Breast epithelium (tissue), 4 donors: ENCODE measurements at regions not wholly inside any gene's neighbourhood (a gene's known extent, or its start where the extent isn't known, plus 50 kb on each side); places are given as distances from the start of the nearest gene placed in this dataset.

ENCODE experiments used
- DNase-seq, 2 donors: peaks; one replicate each; pipeline ENCODE4 v3.0.0-alpha.2; 2019; ENCODE audit warnings: low spot score in 2 of 2
- H3K27ac ChIP-seq, 2 donors: fragments of 200-600 bp; sonication (generic) in 1 of 2; one replicate each; pipeline ENCODE4 v1.5.1; 2016 to 2019; ENCODE audit warnings: mild to moderate bottlenecking in 1 of 2
- H3K27me3 ChIP-seq, 2 donors: fragments of 200-600 bp; sonication (generic) in 1 of 2; one replicate each; pipeline versions ENCODE4 v1.5.1 to v1.6.0; 2017 to 2019; ENCODE audit warnings: control low read depth in 1 of 2, mild to moderate bottlenecking in 1 of 2
- H3K36me3 ChIP-seq: fragments of 200-600 bp; one replicate; pipeline ENCODE4 v1.5.1; 2019
- H3K4me1 ChIP-seq, 2 donors: fragments of 200-600 bp; sonication (generic); one replicate each; pipeline ENCODE4 v1.5.1; 2016 to 2019; ENCODE audit warnings: control low read depth in 1 of 2
- H3K4me3 ChIP-seq, 3 donors: fragments of 200-600 bp; sonication (generic); 1 replicate in 2 of 3; 2 replicates in 1 of 3; pipeline ENCODE4 v1.5.1; 2016 to 2019; ENCODE audit warnings: mild to moderate bottlenecking in 3 of 3, moderate library complexity in 2 of 3
- H3K9me3 ChIP-seq, 2 donors: fragments of 200-600 bp; sonication (generic) in 1 of 2; one replicate each; pipeline ENCODE4 v1.5.1; 2016 to 2019; ENCODE audit warnings: control low read depth in 1 of 2
- POLR2A ChIP-seq: fragments of 450-650 bp; IDR thresholded peaks from one replicate; pipeline ENCODE4 v1.6.1; 2016; ENCODE audit warnings: antibody characterized with exemption, mild to moderate bottlenecking, moderate library complexity
- POLR2AphosphoS5 ChIP-seq, 3 donors: sonication (generic); formaldehyde crosslinking; IDR thresholded peaks; one replicate each; pipeline ENCODE4 v1.6.1; 2017; ENCODE audit warnings: antibody characterized with exemption in 3 of 3
- intact Hi-C: fragments of 100-400 bp; cut with DNase I; formaldehyde crosslinking; loops from one replicate; pipeline ENCODE4 v1.15.1; 2023; ENCODE audit warnings: low total_unique reads
- TF ChIP-seq, protein P1 (sequence below), 3 donors: fragments of 450-650 bp; IDR thresholded peaks; one replicate each; pipeline ENCODE4 v1.5.1; 2016 to 2017; ENCODE audit warnings: antibody characterized with exemption in 3 of 3, mild to moderate bottlenecking in 3 of 3, moderate library complexity in 3 of 3

DNA sequence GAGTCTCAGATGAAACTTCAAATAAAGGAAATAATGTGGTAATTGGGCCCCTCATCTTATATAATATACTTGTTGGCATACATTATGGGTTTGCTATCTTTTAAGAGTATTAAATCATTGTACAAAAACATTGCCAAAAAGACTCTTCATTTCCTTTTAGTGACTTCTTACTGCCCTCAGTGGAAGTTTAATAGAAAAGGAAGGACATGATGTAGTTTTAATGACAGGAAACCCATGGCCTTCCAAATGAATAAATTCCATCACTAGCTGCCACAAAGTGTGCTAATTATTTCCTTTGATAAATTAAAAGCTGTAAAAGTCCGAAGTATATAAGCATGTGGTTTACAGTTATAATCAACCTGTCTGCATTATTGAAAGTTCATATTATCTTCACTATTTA, 350.9 kb upstream of the HAND2 start:
- H3K36me3 ChIP-seq: no peaks in the 10 kb centered on the region
- no peaks in the 10 kb centered on the region for H3K4me1 ChIP-seq
- intact Hi-C loops: no loop called here
- no peak overlapping the region for H3K27ac ChIP-seq
- no peak for DNase-seq
- no peak overlapping the region for H3K4me3 ChIP-seq
- no peaks in the 10 kb centered on the region for H3K9me3 ChIP-seq
- no peaks in the 10 kb centered on the region for H3K27me3 ChIP-seq
- TF ChIP-seq POLR2A (no peak), POLR2AphosphoS5 (IDR thresholded peaks at IDR 0.05) (no peak)
- TF ChIP-seq, protein P1, sequence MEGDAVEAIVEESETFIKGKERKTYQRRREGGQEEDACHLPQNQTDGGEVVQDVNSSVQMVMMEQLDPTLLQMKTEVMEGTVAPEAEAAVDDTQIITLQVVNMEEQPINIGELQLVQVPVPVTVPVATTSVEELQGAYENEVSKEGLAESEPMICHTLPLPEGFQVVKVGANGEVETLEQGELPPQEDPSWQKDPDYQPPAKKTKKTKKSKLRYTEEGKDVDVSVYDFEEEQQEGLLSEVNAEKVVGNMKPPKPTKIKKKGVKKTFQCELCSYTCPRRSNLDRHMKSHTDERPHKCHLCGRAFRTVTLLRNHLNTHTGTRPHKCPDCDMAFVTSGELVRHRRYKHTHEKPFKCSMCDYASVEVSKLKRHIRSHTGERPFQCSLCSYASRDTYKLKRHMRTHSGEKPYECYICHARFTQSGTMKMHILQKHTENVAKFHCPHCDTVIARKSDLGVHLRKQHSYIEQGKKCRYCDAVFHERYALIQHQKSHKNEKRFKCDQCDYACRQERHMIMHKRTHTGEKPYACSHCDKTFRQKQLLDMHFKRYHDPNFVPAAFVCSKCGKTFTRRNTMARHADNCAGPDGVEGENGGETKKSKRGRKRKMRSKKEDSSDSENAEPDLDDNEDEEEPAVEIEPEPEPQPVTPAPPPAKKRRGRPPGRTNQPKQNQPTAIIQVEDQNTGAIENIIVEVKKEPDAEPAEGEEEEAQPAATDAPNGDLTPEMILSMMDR (IDR thresholded peaks at IDR 0.05): no peak

- intact Hi-C loops: no loop called here
- Histone ChIP-seq H3K36me3 (no peaks in the 10 kb centered on the region), H3K9me3 (no peaks in the 10 kb centered on the region), H3K4me3 (no peak overlapping the region), H3K4me1 (no peaks in the 10 kb centered on the region), H3K27ac (no peak overlapping the region), H3K27me3 (no peaks in the 10 kb centered on the region)
- no peak for DNase-seq
- no peak for TF ChIP-seq POLR2A
- TF ChIP-seq, protein P1 (IDR thresholded peaks at IDR 0.05): no peak
- TF ChIP-seq POLR2AphosphoS5 (IDR thresholded peaks at IDR 0.05): no peak
Observed at GRCh38 chr4:173879509-173879908, 349.5 kb upstream of the HAND2 start.

- no peaks in the 10 kb centered on the region for H3K27me3 ChIP-seq
- TF ChIP-seq, protein P1 (IDR thresholded peaks at IDR 0.05): no peak
- TF ChIP-seq POLR2A: no peak
- TF ChIP-seq POLR2AphosphoS5 (IDR thresholded peaks at IDR 0.05): no peak
- H3K4me1 ChIP-seq: no peaks in the 10 kb centered on the region
- H3K27ac ChIP-seq: no peak overlapping the region
- H3K9me3 ChIP-seq: no peaks in the 10 kb centered on the region
- DNase-seq: no peak
- no peak overlapping the region for H3K4me3 ChIP-seq
- intact Hi-C loops: no loop called here
- H3K36me3 ChIP-seq: no peaks in the 10 kb centered on the region
Observed at GRCh38 chr4:173878701-173879100, 348.7 kb upstream of the HAND2 start.

DNA sequence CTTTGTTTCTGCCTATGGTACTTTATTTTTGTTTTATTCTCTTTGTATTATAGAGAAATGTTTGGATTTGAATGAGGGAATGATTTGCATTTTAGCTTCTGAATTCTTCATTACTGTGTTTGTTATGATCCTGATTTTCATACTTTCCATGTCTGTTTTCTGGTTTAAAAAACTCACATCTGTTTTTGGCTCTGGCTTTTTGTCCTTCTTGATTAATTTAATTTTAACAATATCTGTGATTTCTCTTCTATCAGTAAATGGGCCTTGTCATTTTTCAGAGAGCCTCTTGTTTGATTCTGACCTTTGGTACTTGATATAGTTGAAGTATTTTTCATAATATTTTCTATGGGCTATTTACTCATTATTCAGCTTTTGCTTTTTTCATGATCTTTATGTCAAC, 341.6 kb upstream of the HAND2 start:
- H3K9me3 ChIP-seq: no peaks in the 10 kb centered on the region
- no peak for DNase-seq
- no peak for TF ChIP-seq POLR2AphosphoS5 (IDR thresholded peaks at IDR 0.05)
- TF ChIP-seq, protein P1 (IDR thresholded peaks at IDR 0.05): no peak
- no peak overlapping the region for H3K4me3 ChIP-seq
- H3K36me3 ChIP-seq: no peaks in the 10 kb centered on the region
- intact Hi-C loops: no loop called here
- no peak overlapping the region for H3K27ac ChIP-seq
- H3K27me3 ChIP-seq: no peaks in the 10 kb centered on the region
- H3K4me1 ChIP-seq: no peaks in the 10 kb centered on the region

DNA sequence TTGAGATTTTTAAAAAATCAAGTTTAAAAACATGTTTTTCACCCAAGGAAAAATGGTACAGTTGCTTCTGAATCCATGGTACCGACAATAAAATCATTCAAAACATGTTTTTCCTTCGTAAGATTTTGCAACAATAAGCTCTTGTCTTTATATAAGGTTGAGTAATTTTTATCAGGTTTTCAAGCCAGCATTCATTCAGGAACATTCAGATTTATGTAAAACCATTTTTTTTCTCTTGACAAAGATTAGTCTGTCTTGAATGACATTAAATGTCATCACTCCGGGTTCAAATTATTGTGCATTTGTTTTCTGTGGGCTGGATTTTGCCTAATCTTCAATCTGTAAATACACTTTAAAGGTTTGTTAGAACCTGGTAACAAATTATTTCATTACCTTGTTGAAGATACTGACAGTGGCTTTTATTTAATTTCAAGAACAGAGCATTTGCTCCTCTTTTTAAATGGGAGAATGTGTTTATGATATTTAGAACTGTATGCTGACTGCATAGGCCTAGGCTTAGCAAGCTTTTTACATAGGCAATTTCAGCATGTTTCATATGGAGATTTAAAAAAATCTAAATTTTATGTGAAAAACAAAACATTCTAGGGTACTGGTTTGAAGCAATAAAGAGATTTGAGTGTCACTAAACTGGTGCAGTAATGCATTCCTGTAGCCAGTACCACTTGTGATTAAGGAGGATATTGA, 336.4 kb upstream of the HAND2 start:
- Histone ChIP-seq H3K4me1 (no peaks in the 10 kb centered on the region), H3K36me3 (no peaks in the 10 kb centered on the region), H3K27me3 (no peaks in the 10 kb centered on the region), H3K4me3 (no peak overlapping the region), H3K9me3 (peaks cover 0 to 15% of the 10 kb centered on the region in 2 donors), H3K27ac (no peak overlapping the region)
- DNase-seq: no peak
- intact Hi-C loops: no loop called here
- TF ChIP-seq, protein P1 (IDR thresholded peaks at IDR 0.05): no peak
- no peak for TF ChIP-seq POLR2AphosphoS5 (IDR thresholded peaks at IDR 0.05)
- no peak for TF ChIP-seq POLR2A
